ENCODE measurements at regions not wholly inside any gene's neighbourhood (a gene's known extent, or its start where the extent isn't known, plus 50 kb on each side); places are given as distances from the start of the nearest gene placed in this dataset.
A peak's percentile ranks its signal among the peaks of the same experiment; 100 is the strongest.

DNA sequence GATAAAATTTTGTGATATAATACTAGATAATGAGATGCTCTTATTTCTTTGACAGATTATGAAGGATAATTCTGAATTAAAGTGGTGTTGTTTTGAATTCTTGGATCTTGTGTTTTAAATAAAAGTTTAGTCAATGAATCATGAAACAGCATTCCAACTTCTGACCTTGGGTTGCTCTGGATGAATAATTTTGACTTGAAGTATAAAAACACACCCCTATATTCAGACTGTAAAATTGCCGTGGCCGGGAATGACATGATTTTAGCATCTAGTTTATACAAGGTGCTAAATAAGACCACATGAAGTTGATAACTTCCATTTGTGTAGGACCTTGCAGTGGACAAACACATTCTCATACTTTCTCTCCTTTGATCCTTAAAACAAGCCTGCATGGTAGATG, 67.2 kb upstream of the DAP start:
- Histone ChIP-seq H2AFZ (ENCODE audit: low read length) (no peak overlapping the region), H3K36me3 (ENCODE audit: control insufficient read depth, insufficient read depth, low read length) (no peaks in the 10 kb centered on the region), H3K4me1 (ENCODE audit: control insufficient read depth, extremely low read depth, insufficient read depth, low read length) (peaks cover 11% of the 10 kb centered on the region), H3K4me2 (ENCODE audit: extremely low read depth, insufficient read depth, low read length) (peak overlapping the region; percentile 16), H3K27ac (ENCODE audit: insufficient read depth, low read length) (no peak overlapping the region), H3K27me3 (ENCODE audit: control insufficient read depth, insufficient read depth, low read length) (no peaks in the 10 kb centered on the region), H3K9ac (ENCODE audit: insufficient read depth, low read length) (no peak overlapping the region), H3K79me2 (ENCODE audit: control insufficient read depth, insufficient read depth, low read length) (no peaks in the 10 kb centered on the region), H3K4me3 (replicated peaks in 1 of 4; ENCODE audit: control extremely low read depth in 1 of 4, insufficient read depth in 1 of 4, low read depth in 3 of 4, low read length in 4 of 4) (no peak overlapping the region), H4K20me1 (ENCODE audit: control insufficient read depth, extremely low read depth, insufficient read depth, low read length) (no peaks in the 10 kb centered on the region), H3K9me3 (ENCODE audit: control insufficient read depth, insufficient read depth, low read depth, low read length) (no peaks in the 10 kb centered on the region)
- DNase-seq (ENCODE audit: low read depth in 2 of 2): peak; percentile 52 to 74
- TF ChIP-seq EZH2 (IDR thresholded peaks at IDR 0.05; ENCODE audit: low read length, missing control alignments): no peak
- no peak for TF ChIP-seq CTCF (conservative IDR thresholded peaks at IDR 0.05 in 1 of 2, IDR thresholded peaks at IDR 0.05 in 1 of 2; ENCODE audit: low read depth in 1 of 2, low read length in 2 of 2)

GRCh38 chr5:10827571-10827970, 66.5 kb upstream of the DAP start:
- H4K20me1 ChIP-seq (ENCODE audit: control insufficient read depth, extremely low read depth, insufficient read depth, low read length): no peaks in the 10 kb centered on the region
- no peaks in the 10 kb centered on the region for H3K27me3 ChIP-seq (ENCODE audit: control insufficient read depth, insufficient read depth, low read length)
- H3K79me2 ChIP-seq (ENCODE audit: control insufficient read depth, insufficient read depth, low read length): no peaks in the 10 kb centered on the region
- H3K4me2 ChIP-seq (ENCODE audit: extremely low read depth, insufficient read depth, low read length): no peak overlapping the region
- H3K36me3 ChIP-seq (ENCODE audit: control insufficient read depth, insufficient read depth, low read length): no peaks in the 10 kb centered on the region
- no peak overlapping the region for H3K27ac ChIP-seq (ENCODE audit: insufficient read depth, low read length)
- no peak overlapping the region for H3K9ac ChIP-seq (ENCODE audit: insufficient read depth, low read length)
- H3K4me1 ChIP-seq (ENCODE audit: control insufficient read depth, extremely low read depth, insufficient read depth, low read length): peaks cover 8% of the 10 kb centered on the region
- no peaks in the 10 kb centered on the region for H3K9me3 ChIP-seq (ENCODE audit: control insufficient read depth, insufficient read depth, low read depth, low read length)
- DNase-seq (ENCODE audit: low read depth in 2 of 2): no peak
- no peak overlapping the region for H3K4me3 ChIP-seq (replicated peaks in 1 of 4; ENCODE audit: control extremely low read depth in 1 of 4, insufficient read depth in 1 of 4, low read depth in 3 of 4, low read length in 4 of 4)
- TF ChIP-seq CTCF (conservative IDR thresholded peaks at IDR 0.05 in 1 of 2, IDR thresholded peaks at IDR 0.05 in 1 of 2; ENCODE audit: low read depth in 1 of 2, low read length in 2 of 2) (no peak), EZH2 (IDR thresholded peaks at IDR 0.05; ENCODE audit: low read length, missing control alignments) (no peak)
- H2AFZ ChIP-seq (ENCODE audit: low read length): no peak overlapping the region

DNA sequence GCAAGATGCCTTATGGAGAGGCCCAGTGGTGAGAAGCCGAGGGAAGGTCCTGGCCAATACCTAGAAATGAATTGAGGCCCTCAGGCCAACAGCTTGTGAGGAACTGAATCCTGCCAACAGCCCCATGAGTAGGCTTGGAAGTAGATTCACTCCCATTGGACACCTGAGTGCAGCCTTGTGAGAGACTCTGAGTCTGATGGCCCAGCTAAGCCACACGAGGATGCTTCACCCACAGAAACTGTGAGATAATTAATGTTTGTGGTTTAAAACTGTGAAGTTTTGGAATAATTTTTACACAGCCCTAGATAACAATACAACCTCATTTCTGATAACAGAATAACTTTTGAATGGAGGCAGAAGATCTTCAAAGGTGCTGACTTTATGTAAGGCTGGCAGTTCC, 65.9 kb upstream of the DAP start:
- Histone ChIP-seq H3K9ac (ENCODE audit: insufficient read depth, low read length) (no peak overlapping the region), H4K20me1 (ENCODE audit: control insufficient read depth, extremely low read depth, insufficient read depth, low read length) (no peaks in the 10 kb centered on the region), H3K36me3 (ENCODE audit: control insufficient read depth, insufficient read depth, low read length) (no peaks in the 10 kb centered on the region), H2AFZ (ENCODE audit: low read length) (no peak overlapping the region), H3K4me1 (ENCODE audit: control insufficient read depth, extremely low read depth, insufficient read depth, low read length) (peaks cover 3% of the 10 kb centered on the region), H3K4me3 (replicated peaks in 1 of 4; ENCODE audit: control extremely low read depth in 1 of 4, insufficient read depth in 1 of 4, low read depth in 3 of 4, low read length in 4 of 4) (no peak overlapping the region), H3K4me2 (ENCODE audit: extremely low read depth, insufficient read depth, low read length) (no peak overlapping the region), H3K27me3 (ENCODE audit: control insufficient read depth, insufficient read depth, low read length) (no peaks in the 10 kb centered on the region), H3K27ac (ENCODE audit: insufficient read depth, low read length) (no peak overlapping the region), H3K9me3 (ENCODE audit: control insufficient read depth, insufficient read depth, low read depth, low read length) (no peaks in the 10 kb centered on the region), H3K79me2 (ENCODE audit: control insufficient read depth, insufficient read depth, low read length) (no peaks in the 10 kb centered on the region)
- TF ChIP-seq CTCF (conservative IDR thresholded peaks at IDR 0.05 in 1 of 2, IDR thresholded peaks at IDR 0.05 in 1 of 2; ENCODE audit: low read depth in 1 of 2, low read length in 2 of 2): no peak
- no peak for TF ChIP-seq EZH2 (IDR thresholded peaks at IDR 0.05; ENCODE audit: low read length, missing control alignments)
- DNase-seq (ENCODE audit: low read depth in 2 of 2): peak in 1 of 2 donors; percentile 82
